ENCODE measurements at regions not wholly inside any gene's neighbourhood (a gene's known extent, or its start where the extent isn't known, plus 50 kb on each side); places are given as distances from the start of the nearest gene placed in this dataset.

GRCh38 chr3:182516597-182517336 lies 276.5 kb upstream of the ATP11B start:
- Histone ChIP-seq H3K9ac (ENCODE audit: low read length) (no peak overlapping the region), H2AFZ (ENCODE audit: insufficient read depth, low read depth, low read length, poor library complexity, severe bottlenecking) (no peak overlapping the region), H3K79me2 (ENCODE audit: control insufficient read depth, insufficient read depth, low read length) (no peaks in the 10 kb centered on the region), H3K27ac (ENCODE audit: low read length in 2 of 2) (no peak overlapping the region), H4K20me1 (ENCODE audit: control insufficient read depth, insufficient read depth, low read length, poor library complexity, severe bottlenecking) (no peaks in the 10 kb centered on the region), H3K27me3 (replicated peaks in 1 of 4; ENCODE audit: control extremely low read depth in 1 of 4, control insufficient read depth in 3 of 4, insufficient read depth in 4 of 4, low read length in 3 of 4) (no peaks in the 10 kb centered on the region), H3K9me3 (ENCODE audit: control extremely low read depth in 1 of 3, control insufficient read depth in 2 of 3, insufficient read depth in 1 of 3, low read length in 2 of 3) (no peaks in the 10 kb centered on the region), H3K4me2 (replicated peaks; ENCODE audit: low read depth, low read length, poor library complexity, severe bottlenecking) (no peak overlapping the region), H3K4me3 (ENCODE audit: control extremely low read depth in 1 of 5, extremely low read depth in 1 of 5, insufficient read depth in 1 of 5, low read depth in 2 of 5, low read length in 4 of 5) (no peak overlapping the region), H3K4me1 (ENCODE audit: control insufficient read depth in 2 of 2, insufficient read depth in 2 of 2, low read length in 2 of 2) (no peaks in the 10 kb centered on the region), H3K36me3 (replicated peaks in 1 of 2; ENCODE audit: control extremely low read depth in 1 of 2, control insufficient read depth in 1 of 2, extremely low read depth in 1 of 2, insufficient read depth in 2 of 2, low read length in 1 of 2) (no peaks in the 10 kb centered on the region)
- TF ChIP-seq CTCF (IDR thresholded peaks at IDR 0.05) (no peak), EZH2 (IDR thresholded peaks at IDR 0.05; ENCODE audit: borderline replicate concordance, insufficient read depth, low read depth, low read length, poor library complexity, severe bottlenecking) (no peak)
- Mint-ChIP-seq H3K9me3 (ENCODE audit: insufficient read depth) (no peaks in the 10 kb centered on the region), H3K27ac (no peak overlapping the region), H3K4me3 (no peak overlapping the region), H3K4me1 (no peaks in the 10 kb centered on the region), H3K27me3 (no peaks in the 10 kb centered on the region)
- WGBS (ENCODE audit: insufficient coverage) = 86% methylated on average over 1 of the region's 6 CpGs
- CTCF ChIA-PET = no interaction called here
- intact Hi-C loops (cut with micrococcal nuclease) = no loop called here
- DNase-seq = no peak
- ATAC-seq (ENCODE audit: low read depth) = no peak
- POLR2A ChIA-PET = no interaction called here

- 100% methylated on average over 2 of the region's 2 CpGs for WGBS (ENCODE audit: insufficient coverage)
- no peaks in the 10 kb centered on the region for H3K27me3 Mint-ChIP-seq
- no peak overlapping the region for H3K4me2 ChIP-seq (replicated peaks; ENCODE audit: low read depth, low read length, poor library complexity, severe bottlenecking)
- no peak overlapping the region for H3K9ac ChIP-seq (ENCODE audit: low read length)
- no peak overlapping the region for H3K4me3 Mint-ChIP-seq
- no peak overlapping the region for H3K4me3 ChIP-seq (ENCODE audit: control extremely low read depth in 1 of 5, extremely low read depth in 1 of 5, insufficient read depth in 1 of 5, low read depth in 2 of 5, low read length in 4 of 5)
- no peak overlapping the region for H2AFZ ChIP-seq (ENCODE audit: insufficient read depth, low read depth, low read length, poor library complexity, severe bottlenecking)
- H3K79me2 ChIP-seq (ENCODE audit: control insufficient read depth, insufficient read depth, low read length) = no peaks in the 10 kb centered on the region
- H3K27ac Mint-ChIP-seq = no peak overlapping the region
- no peaks in the 10 kb centered on the region for H3K4me1 Mint-ChIP-seq
- TF ChIP-seq EZH2 (IDR thresholded peaks at IDR 0.05; ENCODE audit: borderline replicate concordance, insufficient read depth, low read depth, low read length, poor library complexity, severe bottlenecking) (no peak), CTCF (IDR thresholded peaks at IDR 0.05) (no peak)
- peaks cover 0 to 2% (median 0%) of the 10 kb centered on the region in 3 donors for H3K9me3 ChIP-seq (ENCODE audit: control extremely low read depth in 1 of 3, control insufficient read depth in 2 of 3, insufficient read depth in 1 of 3, low read length in 2 of 3)
- no peaks in the 10 kb centered on the region for H3K27me3 ChIP-seq (replicated peaks in 1 of 4; ENCODE audit: control extremely low read depth in 1 of 4, control insufficient read depth in 3 of 4, insufficient read depth in 4 of 4, low read length in 3 of 4)
- intact Hi-C loops (cut with micrococcal nuclease) = no loop called here
- no peak overlapping the region for H3K27ac ChIP-seq (ENCODE audit: low read length in 2 of 2)
- CTCF ChIA-PET = no interaction called here
- POLR2A ChIA-PET = no interaction called here
- no peaks in the 10 kb centered on the region for H3K36me3 ChIP-seq (replicated peaks in 1 of 2; ENCODE audit: control extremely low read depth in 1 of 2, control insufficient read depth in 1 of 2, extremely low read depth in 1 of 2, insufficient read depth in 2 of 2, low read length in 1 of 2)
- H3K9me3 Mint-ChIP-seq (ENCODE audit: insufficient read depth) = no peaks in the 10 kb centered on the region
- ATAC-seq (ENCODE audit: low read depth) (no peak), DNase-seq (no peak)
- H3K4me1 ChIP-seq (ENCODE audit: control insufficient read depth in 2 of 2, insufficient read depth in 2 of 2, low read length in 2 of 2) = no peaks in the 10 kb centered on the region
- H4K20me1 ChIP-seq (ENCODE audit: control insufficient read depth, insufficient read depth, low read length, poor library complexity, severe bottlenecking) = no peaks in the 10 kb centered on the region
These were observed 273.7 kb upstream of the ATP11B start for GRCh38 chr3:182519569-182519968.
